Body of pancreas (tissue), 4 donors: ENCODE measurements at regions not wholly inside any gene's neighbourhood (a gene's known extent, or its start where the extent isn't known, plus 50 kb on each side); places are given as distances from the start of the nearest gene placed in this dataset.

ENCODE experiments used
- CTCF ChIP-seq, 7 experiments: fragments of 450-650 bp in 4 of 7; fragments of 200-600 bp in 3 of 7; sonication (generic) in 3 of 7; IDR thresholded peaks; one replicate each; pipeline ENCODE4 v1.5.1; 2016 to 2019; ENCODE audit warnings: antibody characterized with exemption in 7 of 7
- POLR2A ChIP-seq, 3 donors: fragments of 450-650 bp; IDR thresholded peaks; one replicate each; pipeline ENCODE4 v1.6.1; 2016; ENCODE audit warnings: antibody characterized with exemption in 3 of 3, mild to moderate bottlenecking in 2 of 3

- TF ChIP-seq CTCF (IDR thresholded peaks at IDR 0.05) (no peak), POLR2A (IDR thresholded peaks at IDR 0.05) (no peak)
Observed at GRCh38 chr11:70853068-70853769, 399.2 kb downstream of the SHANK2 start.
